HL-60 (cell line): ENCODE measurements at regions not wholly inside any gene's neighbourhood (a gene's known extent, or its start where the extent isn't known, plus 50 kb on each side); places are given as distances from the start of the nearest gene placed in this dataset.

Experiments
- DNase-seq, 2 experiments: peaks; one replicate each; pipeline ENCODE4 v3.0.0-alpha.2; 2010 to 2020; ENCODE audit warnings: low read depth in 1 of 2, low spot score in 1 of 2
- H3K27ac ChIP-seq: fragments of 250-450 bp; sonication (Bioruptor Pico); replicated peaks from 2 replicates; pipeline ENCODE4 v1.5.1; 2020; ENCODE audit warnings: mild to moderate bottlenecking, moderate library complexity
- H3K27me3 ChIP-seq: fragments of 250-450 bp; sonication (Bioruptor Pico); 2 replicates; pipeline ENCODE4 v1.5.1; 2021; ENCODE audit warnings: mild to moderate bottlenecking, moderate library complexity; ENCODE audit not compliant: insufficient read depth, poor library complexity, severe bottlenecking
- H3K4me3 ChIP-seq: replicated peaks from 2 replicates; pipeline ENCODE4 v1.5.1; 2011; ENCODE audit warnings: mild to moderate bottlenecking, control low read depth, low read length; ENCODE audit not compliant: insufficient read depth
- GABPA ChIP-seq: IDR thresholded peaks from 2 replicates; pipeline ENCODE4 v1.6.1; 2012; ENCODE audit warnings: low read depth
- POLR2AphosphoS5 ChIP-seq: IDR thresholded peaks from 2 replicates; pipeline ENCODE4 v1.6.1; 2012; ENCODE audit warnings: low read depth
- SPI1 ChIP-seq: IDR thresholded peaks from 2 replicates; pipeline ENCODE4 v1.6.1; 2012; ENCODE audit warnings: low read depth, mild to moderate bottlenecking, borderline replicate concordance
- TF ChIP-seq, protein P1 (sequence below): IDR thresholded peaks from one replicate; pipeline ENCODE4 v1.5.1; 2011; ENCODE audit warnings: low read length, control low read depth, inconsistent platforms; ENCODE audit not compliant: insufficient read depth
- TF ChIP-seq, protein P2 (sequence below): IDR thresholded peaks from 2 replicates; pipeline ENCODE4 v1.6.1; 2012; ENCODE audit warnings: low read depth; ENCODE audit not compliant: insufficient replicate concordance

DNA sequence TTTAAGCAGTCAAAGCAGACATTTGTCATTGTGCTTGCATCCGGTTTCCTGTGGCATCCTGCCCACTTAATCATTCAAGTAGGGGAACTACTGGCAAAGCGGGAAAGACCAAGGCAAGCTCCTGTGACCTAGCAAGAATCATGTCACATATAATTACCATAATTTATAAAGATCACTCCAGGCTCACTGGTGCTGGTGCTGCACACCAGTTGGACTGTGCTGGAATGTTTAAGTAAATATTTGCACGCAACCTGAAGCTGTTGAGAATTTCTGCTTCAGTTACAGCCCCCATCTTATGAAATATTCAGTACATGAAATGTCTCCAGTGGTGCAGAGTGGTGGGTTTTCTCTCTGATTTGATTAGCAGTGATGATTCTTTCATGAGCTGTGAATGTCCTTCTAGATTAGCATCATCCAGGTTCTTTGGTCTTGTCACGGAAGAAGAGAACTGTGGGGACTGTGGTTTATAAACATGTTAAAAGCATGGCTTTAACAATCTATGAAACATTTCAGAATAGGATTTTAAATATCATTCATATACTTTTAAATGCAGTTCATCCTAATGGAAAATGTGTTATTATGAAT lies 621.3 kb upstream of the EPHA6 start:
- no peak overlapping the region for H3K27ac ChIP-seq
- DNase-seq = no peak
- H3K4me3 ChIP-seq = no peak overlapping the region
- H3K27me3 ChIP-seq = no peaks in the 10 kb centered on the region
- TF ChIP-seq GABPA (no peak), POLR2AphosphoS5 (no peak)
- TF ChIP-seq, protein P1, sequence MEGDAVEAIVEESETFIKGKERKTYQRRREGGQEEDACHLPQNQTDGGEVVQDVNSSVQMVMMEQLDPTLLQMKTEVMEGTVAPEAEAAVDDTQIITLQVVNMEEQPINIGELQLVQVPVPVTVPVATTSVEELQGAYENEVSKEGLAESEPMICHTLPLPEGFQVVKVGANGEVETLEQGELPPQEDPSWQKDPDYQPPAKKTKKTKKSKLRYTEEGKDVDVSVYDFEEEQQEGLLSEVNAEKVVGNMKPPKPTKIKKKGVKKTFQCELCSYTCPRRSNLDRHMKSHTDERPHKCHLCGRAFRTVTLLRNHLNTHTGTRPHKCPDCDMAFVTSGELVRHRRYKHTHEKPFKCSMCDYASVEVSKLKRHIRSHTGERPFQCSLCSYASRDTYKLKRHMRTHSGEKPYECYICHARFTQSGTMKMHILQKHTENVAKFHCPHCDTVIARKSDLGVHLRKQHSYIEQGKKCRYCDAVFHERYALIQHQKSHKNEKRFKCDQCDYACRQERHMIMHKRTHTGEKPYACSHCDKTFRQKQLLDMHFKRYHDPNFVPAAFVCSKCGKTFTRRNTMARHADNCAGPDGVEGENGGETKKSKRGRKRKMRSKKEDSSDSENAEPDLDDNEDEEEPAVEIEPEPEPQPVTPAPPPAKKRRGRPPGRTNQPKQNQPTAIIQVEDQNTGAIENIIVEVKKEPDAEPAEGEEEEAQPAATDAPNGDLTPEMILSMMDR = no peak

DNA sequence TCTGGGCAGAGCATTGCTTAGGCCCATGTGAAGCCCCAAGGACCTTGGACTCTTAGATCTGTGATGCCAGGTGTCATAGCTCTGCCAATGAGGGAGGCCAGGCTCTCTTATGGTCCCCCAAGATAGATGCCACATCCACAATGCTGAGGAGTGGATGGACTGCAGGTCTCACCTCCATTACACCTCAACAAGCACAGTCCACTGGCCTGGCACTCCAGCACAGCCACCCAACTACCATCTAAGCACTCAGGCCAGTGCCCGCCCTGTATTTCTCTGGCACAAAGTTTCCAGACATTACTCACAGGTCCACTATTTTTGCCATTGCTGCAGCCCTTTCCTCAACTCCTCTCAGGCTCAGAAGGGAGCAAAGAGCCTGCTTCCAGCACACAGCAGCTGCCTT lies 613.5 kb upstream of the EPHA6 start:
- TF ChIP-seq SPI1 (no peak), GABPA (no peak), POLR2AphosphoS5 (no peak)
- TF ChIP-seq, protein P1 = no peak
- TF ChIP-seq, protein P2, sequence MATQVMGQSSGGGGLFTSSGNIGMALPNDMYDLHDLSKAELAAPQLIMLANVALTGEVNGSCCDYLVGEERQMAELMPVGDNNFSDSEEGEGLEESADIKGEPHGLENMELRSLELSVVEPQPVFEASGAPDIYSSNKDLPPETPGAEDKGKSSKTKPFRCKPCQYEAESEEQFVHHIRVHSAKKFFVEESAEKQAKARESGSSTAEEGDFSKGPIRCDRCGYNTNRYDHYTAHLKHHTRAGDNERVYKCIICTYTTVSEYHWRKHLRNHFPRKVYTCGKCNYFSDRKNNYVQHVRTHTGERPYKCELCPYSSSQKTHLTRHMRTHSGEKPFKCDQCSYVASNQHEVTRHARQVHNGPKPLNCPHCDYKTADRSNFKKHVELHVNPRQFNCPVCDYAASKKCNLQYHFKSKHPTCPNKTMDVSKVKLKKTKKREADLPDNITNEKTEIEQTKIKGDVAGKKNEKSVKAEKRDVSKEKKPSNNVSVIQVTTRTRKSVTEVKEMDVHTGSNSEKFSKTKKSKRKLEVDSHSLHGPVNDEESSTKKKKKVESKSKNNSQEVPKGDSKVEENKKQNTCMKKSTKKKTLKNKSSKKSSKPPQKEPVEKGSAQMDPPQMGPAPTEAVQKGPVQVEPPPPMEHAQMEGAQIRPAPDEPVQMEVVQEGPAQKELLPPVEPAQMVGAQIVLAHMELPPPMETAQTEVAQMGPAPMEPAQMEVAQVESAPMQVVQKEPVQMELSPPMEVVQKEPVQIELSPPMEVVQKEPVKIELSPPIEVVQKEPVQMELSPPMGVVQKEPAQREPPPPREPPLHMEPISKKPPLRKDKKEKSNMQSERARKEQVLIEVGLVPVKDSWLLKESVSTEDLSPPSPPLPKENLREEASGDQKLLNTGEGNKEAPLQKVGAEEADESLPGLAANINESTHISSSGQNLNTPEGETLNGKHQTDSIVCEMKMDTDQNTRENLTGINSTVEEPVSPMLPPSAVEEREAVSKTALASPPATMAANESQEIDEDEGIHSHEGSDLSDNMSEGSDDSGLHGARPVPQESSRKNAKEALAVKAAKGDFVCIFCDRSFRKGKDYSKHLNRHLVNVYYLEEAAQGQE = no peak
- no peak overlapping the region for H3K27ac ChIP-seq
- no peaks in the 10 kb centered on the region for H3K27me3 ChIP-seq
- H3K4me3 ChIP-seq = no peak overlapping the region
- no peak for DNase-seq

DNA sequence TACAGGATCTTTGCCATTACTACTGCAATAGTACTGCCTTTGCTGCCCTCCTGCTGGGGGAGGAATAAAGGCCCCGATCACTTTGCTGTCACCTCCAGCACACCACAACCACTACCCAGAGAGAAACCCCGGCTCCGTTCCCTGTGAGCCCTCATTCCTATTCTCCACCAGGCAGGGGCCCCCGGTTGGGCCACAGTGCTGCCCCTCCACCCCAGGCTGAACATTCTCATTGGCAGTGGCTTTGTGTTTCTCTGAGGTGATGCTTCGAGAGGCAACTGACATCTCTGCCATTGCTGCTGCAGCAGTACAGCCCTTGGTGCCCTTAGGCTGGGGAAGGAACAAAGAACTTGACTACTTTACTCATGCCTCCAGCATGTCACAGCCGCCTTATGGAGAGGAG lies 612.9 kb upstream of the EPHA6 start:
- DNase-seq = no peak
- Histone ChIP-seq H3K4me3 (no peak overlapping the region), H3K27ac (no peak overlapping the region), H3K27me3 (no peaks in the 10 kb centered on the region)
- TF ChIP-seq, protein P1 = no peak
- TF ChIP-seq POLR2AphosphoS5 = no peak
- no peak for TF ChIP-seq SPI1
- no peak for TF ChIP-seq GABPA
- TF ChIP-seq, protein P2 = no peak

DNA sequence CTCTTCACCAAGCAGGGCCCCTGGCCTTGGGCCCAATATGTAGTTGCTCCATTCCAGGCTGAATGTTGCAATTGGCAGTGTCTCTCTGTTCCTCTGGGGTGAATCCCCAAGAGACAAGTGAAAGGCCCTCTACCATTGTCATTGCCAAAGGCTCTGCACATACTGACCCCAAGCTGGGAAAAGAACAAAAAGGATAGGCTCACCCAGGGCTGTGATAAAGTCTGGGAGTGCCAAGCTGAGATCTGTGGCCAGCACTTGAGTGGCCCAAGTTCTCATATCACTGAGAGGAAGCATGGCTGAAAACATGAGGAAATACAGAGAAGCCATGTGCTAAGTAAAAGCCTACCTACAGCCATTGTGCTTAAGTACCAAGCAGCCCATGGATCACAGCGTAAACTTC lies 612.2 kb upstream of the EPHA6 start:
- H3K4me3 ChIP-seq = no peak overlapping the region
- TF ChIP-seq GABPA (no peak), POLR2AphosphoS5 (no peak), SPI1 (no peak)
- TF ChIP-seq, protein P1 = no peak
- TF ChIP-seq, protein P2 = no peak
- DNase-seq = no peak

More for the DNA sequence above, 612.2 kb upstream of the EPHA6 start:
- H3K27ac ChIP-seq = no peak overlapping the region
- no peaks in the 10 kb centered on the region for H3K27me3 ChIP-seq
